ENCODE measurements at regions not wholly inside any gene's neighbourhood (a gene's known extent, or its start where the extent isn't known, plus 50 kb on each side); places are given as distances from the start of the nearest gene placed in this dataset.

DNA sequence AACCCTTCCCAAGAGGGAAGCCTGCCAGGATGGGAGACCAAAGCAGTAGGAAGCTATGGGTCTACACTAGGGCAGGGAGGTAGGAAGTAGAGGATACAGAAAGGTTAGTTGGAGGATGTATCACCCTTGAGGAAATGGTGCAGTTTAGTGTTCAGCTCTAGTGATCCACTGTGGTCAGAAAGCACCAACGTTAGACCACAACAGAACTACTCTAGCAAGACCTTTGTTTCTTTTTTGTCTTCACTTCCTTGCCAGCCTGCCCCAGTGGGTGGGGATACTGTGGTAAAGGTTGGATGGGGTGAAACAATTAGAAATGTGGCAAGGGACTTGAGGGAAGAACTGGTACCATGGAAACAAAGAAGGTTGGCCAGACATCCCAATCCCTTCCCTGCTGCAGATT lies 83.3 kb downstream of the DDIT4L start:
- TF ChIP-seq, protein P1, sequence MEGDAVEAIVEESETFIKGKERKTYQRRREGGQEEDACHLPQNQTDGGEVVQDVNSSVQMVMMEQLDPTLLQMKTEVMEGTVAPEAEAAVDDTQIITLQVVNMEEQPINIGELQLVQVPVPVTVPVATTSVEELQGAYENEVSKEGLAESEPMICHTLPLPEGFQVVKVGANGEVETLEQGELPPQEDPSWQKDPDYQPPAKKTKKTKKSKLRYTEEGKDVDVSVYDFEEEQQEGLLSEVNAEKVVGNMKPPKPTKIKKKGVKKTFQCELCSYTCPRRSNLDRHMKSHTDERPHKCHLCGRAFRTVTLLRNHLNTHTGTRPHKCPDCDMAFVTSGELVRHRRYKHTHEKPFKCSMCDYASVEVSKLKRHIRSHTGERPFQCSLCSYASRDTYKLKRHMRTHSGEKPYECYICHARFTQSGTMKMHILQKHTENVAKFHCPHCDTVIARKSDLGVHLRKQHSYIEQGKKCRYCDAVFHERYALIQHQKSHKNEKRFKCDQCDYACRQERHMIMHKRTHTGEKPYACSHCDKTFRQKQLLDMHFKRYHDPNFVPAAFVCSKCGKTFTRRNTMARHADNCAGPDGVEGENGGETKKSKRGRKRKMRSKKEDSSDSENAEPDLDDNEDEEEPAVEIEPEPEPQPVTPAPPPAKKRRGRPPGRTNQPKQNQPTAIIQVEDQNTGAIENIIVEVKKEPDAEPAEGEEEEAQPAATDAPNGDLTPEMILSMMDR (conservative IDR thresholded peaks at IDR 0.05): no peak
- TF ChIP-seq EZH2 (IDR thresholded peaks at IDR 0.05; ENCODE audit: low read depth): no peak
